H1 (cell line): ENCODE measurements at regions not wholly inside any gene's neighbourhood (a gene's known extent, or its start where the extent isn't known, plus 50 kb on each side); places are given as distances from the start of the nearest gene placed in this dataset.

Source experiments
- CTCF ChIA-PET: fragments of 300-600 bp; sonication (Branson Sonifier 250); formaldehyde crosslinking; loops from one replicate; lab custom pipeline; 2021; ENCODE audit not compliant: partially characterized antibody; lab: Charles Lee
- POLR2A ChIA-PET: fragments of 300-600 bp; sonication (Branson Sonifier 250); formaldehyde crosslinking; loops from one replicate; lab custom pipeline; 2021; ENCODE audit warnings: inconsistent platforms; ENCODE audit not compliant: partially characterized antibody; lab: Charles Lee
- DNase-seq, 2 experiments: peaks; one replicate each; pipeline versions ENCODE4 v3.0.0 to v3.0.0-alpha.2; 2010 to 2022; ENCODE audit warnings: low spot score in 2 of 2, low read depth in 1 of 2, mixed read lengths in 1 of 2
- FAIRE-seq: peaks from 2 replicates; lab custom pipeline; 2011; peaks lifted over from hg19 to GRCh38; lab: Jason Lieb, UNC
- H2AFZ ChIP-seq: 2 replicates; pipeline ENCODE4 v1.8.1; 2012; ENCODE audit warnings: low read length, inconsistent platforms
- H2AK5ac ChIP-seq: 2 replicates; pipeline ENCODE4 v1.6.1; 2013; ENCODE audit warnings: low read depth, low read length
- H2BK120ac ChIP-seq: replicated peaks from 2 replicates; pipeline ENCODE3; 2013; ENCODE audit warnings: low read depth, low read length, inconsistent platforms
- H2BK12ac ChIP-seq: 2 replicates; pipeline ENCODE4 v1.6.1; 2013; ENCODE audit warnings: low read depth, low read length
- H2BK15ac ChIP-seq: 2 replicates; pipeline ENCODE4 v1.6.1; 2013; ENCODE audit warnings: low read length
- H2BK20ac ChIP-seq: 2 replicates; pipeline ENCODE4 v1.6.1; 2013; ENCODE audit warnings: low read length
- H2BK5ac ChIP-seq: 2 replicates; pipeline ENCODE4 v1.6.1; 2013; ENCODE audit warnings: low read depth, low read length
- H3K14ac ChIP-seq: 2 replicates; pipeline ENCODE4 v1.6.1; 2013; ENCODE audit warnings: inconsistent platforms; ENCODE audit not compliant: insufficient read length
- H3K18ac ChIP-seq: 2 replicates; pipeline ENCODE4 v1.6.1; 2013; ENCODE audit warnings: low read length; ENCODE audit errors: extremely low read depth
- H3K23ac ChIP-seq: 2 replicates; pipeline ENCODE4 v1.6.1; 2013; ENCODE audit warnings: inconsistent platforms; ENCODE audit not compliant: insufficient read length
- H3K23me2 ChIP-seq: 2 replicates; pipeline ENCODE4 v1.6.1; 2013; ENCODE audit warnings: low read depth, low read length
- H3K27ac ChIP-seq: 2 replicates; pipeline ENCODE4 v1.6.1; 2011; ENCODE audit warnings: low read depth, low read length, inconsistent platforms
- H3K27me3 ChIP-seq, 4 experiments: replicated peaks in 1 of 4; 1 replicate in 1 of 4; 2 replicates in 3 of 4; pipeline versions ENCODE4 v1.6.1 to v1.8.1; 2011 to 2013; ENCODE audit warnings: low read length in 3 of 4, mild to moderate bottlenecking in 3 of 4, inconsistent platforms in 2 of 4, mixed read lengths in 2 of 4, moderate library complexity in 1 of 4; ENCODE audit not compliant: control insufficient read depth in 3 of 4, insufficient read depth in 3 of 4; ENCODE audit errors: extremely low read depth in 1 of 4
- H3K36me3 ChIP-seq, 4 experiments: 2 replicates each; pipeline versions ENCODE4 v1.6.1 to v1.8.1; 2011 to 2013; ENCODE audit warnings: mild to moderate bottlenecking in 4 of 4, low read length in 3 of 4, moderate library complexity in 2 of 4, control low read depth in 1 of 4, inconsistent platforms in 1 of 4; ENCODE audit not compliant: insufficient read depth in 4 of 4, control insufficient read depth in 2 of 4
- H3K4ac ChIP-seq: replicated peaks from 2 replicates; pipeline ENCODE3; 2013; ENCODE audit warnings: low read length, low read depth, mixed read lengths, inconsistent platforms; ENCODE audit not compliant: insufficient read length
- H3K4me1 ChIP-seq, 4 experiments: replicated peaks in 1 of 4; 1 replicate in 1 of 4; 2 replicates in 3 of 4; pipeline versions ENCODE4 v1.6.1 to v1.8.1; 2011 to 2013; ENCODE audit warnings: low read length in 3 of 4, inconsistent platforms in 2 of 4, mixed read lengths in 1 of 4; ENCODE audit not compliant: insufficient read depth in 4 of 4, control insufficient read depth in 3 of 4
- H3K4me2 ChIP-seq, 2 experiments: 2 replicates each; pipeline versions ENCODE4 v1.6.1 to v1.8.1; 2011 to 2013; ENCODE audit warnings: low read depth in 2 of 2, low read length in 2 of 2, control low read depth in 1 of 2, inconsistent platforms in 1 of 2, mild to moderate bottlenecking in 1 of 2; ENCODE audit not compliant: insufficient read depth in 1 of 2
- H3K4me3 ChIP-seq, 4 experiments: fragments of 200-600, 300-600 bp in 1 of 4; sonication (generic), shearing (Covaris generic), sonication (Bioruptor Twin) in 1 of 4; 2 replicates each; pipeline versions ENCODE4 v1.5.1 to v1.8.1; 2011 to 2016; ENCODE audit warnings: low read length in 4 of 4, low read depth in 3 of 4, control low read depth in 2 of 4, inconsistent platforms in 2 of 4, mild to moderate bottlenecking in 2 of 4, mixed read lengths in 1 of 4, moderate library complexity in 1 of 4; ENCODE audit not compliant: insufficient read depth in 2 of 4; ENCODE audit errors: extremely low read depth in 1 of 4
- H3K56ac ChIP-seq: replicated peaks from 2 replicates; pipeline ENCODE3; 2013; ENCODE audit warnings: low read depth, mild to moderate bottlenecking, mixed read lengths, low read length, inconsistent platforms; ENCODE audit not compliant: insufficient read length
- H3K79me1 ChIP-seq: 2 replicates; pipeline ENCODE4 v1.6.1; 2013; ENCODE audit warnings: low read depth, low read length, control low read depth
- H3K79me2 ChIP-seq, 2 experiments: 2 replicates each; pipeline versions ENCODE4 v1.6.1 to v1.8.1; 2012 to 2013; ENCODE audit warnings: low read length in 2 of 2, mild to moderate bottlenecking in 2 of 2, inconsistent platforms in 1 of 2; ENCODE audit not compliant: insufficient read depth in 2 of 2, control insufficient read depth in 1 of 2
- H3K9ac ChIP-seq, 4 experiments: replicated peaks in 1 of 4; 1 replicate in 1 of 4; 2 replicates in 3 of 4; pipeline versions ENCODE4 v1.6.1 to v1.8.1; 2011 to 2013; ENCODE audit warnings: low read depth in 3 of 4, low read length in 3 of 4, control low read depth in 2 of 4, mild to moderate bottlenecking in 2 of 4, moderate library complexity in 2 of 4, inconsistent platforms in 1 of 4; ENCODE audit errors: extremely low read depth in 1 of 4
- H3K9me3 ChIP-seq, 2 experiments: 2 replicates each; pipeline versions ENCODE4 v1.6.1 to v1.8.1; 2012 to 2013; ENCODE audit warnings: mild to moderate bottlenecking in 2 of 2, moderate library complexity in 2 of 2, control low read depth in 1 of 2, inconsistent platforms in 1 of 2, low read depth in 1 of 2, low read length in 1 of 2, mixed read lengths in 1 of 2; ENCODE audit not compliant: insufficient read depth in 2 of 2
- H4K20me1 ChIP-seq, 2 experiments: replicated peaks in 1 of 2; 2 replicates each; pipeline versions ENCODE3 to v1.8.1; 2011 to 2013; ENCODE audit warnings: inconsistent platforms in 2 of 2, low read length in 2 of 2, mild to moderate bottlenecking in 1 of 2; ENCODE audit not compliant: insufficient read depth in 2 of 2, control insufficient read depth in 1 of 2
- H4K5ac ChIP-seq: 2 replicates; pipeline ENCODE4 v1.6.1; 2013; ENCODE audit warnings: low read length, low read depth, mixed read lengths, inconsistent platforms; ENCODE audit not compliant: insufficient read length
- H4K8ac ChIP-seq: 2 replicates; pipeline ENCODE4 v1.8.0; 2013; ENCODE audit warnings: mild to moderate bottlenecking, moderate library complexity, low read length, inconsistent platforms; ENCODE audit not compliant: insufficient read depth; ENCODE audit errors: extremely low read depth
- H4K91ac ChIP-seq: replicated peaks from 2 replicates; pipeline ENCODE3; 2013; ENCODE audit warnings: low read length, mixed read lengths, inconsistent platforms; ENCODE audit not compliant: insufficient read length
- CBX5 ChIP-seq: fragments of 300-800, 300-1000 bp; sonication (generic); IDR thresholded peaks from 2 replicates; pipeline ENCODE4 v1.7.1; 2016; ENCODE audit warnings: antibody characterized with exemption, low read length, low read depth
- CEBPB ChIP-seq: IDR thresholded peaks from 2 replicates; pipeline ENCODE4 v1.6.1; 2012; ENCODE audit warnings: low read depth, low read length
- GABPA ChIP-seq: IDR thresholded peaks from 2 replicates; pipeline ENCODE4 v1.6.1; 2011; ENCODE audit warnings: mild to moderate bottlenecking, low read length, moderate library complexity, borderline replicate concordance; ENCODE audit not compliant: insufficient read depth
- HDAC2 ChIP-seq, 2 experiments: fragments of 300-600 bp in 1 of 2; sonication (generic) in 1 of 2; IDR thresholded peaks; 2 replicates each; pipeline ENCODE4 v1.6.1; 2011 to 2012; ENCODE audit warnings: low read depth in 2 of 2, low read length in 2 of 2, mild to moderate bottlenecking in 2 of 2, moderate library complexity in 2 of 2, borderline replicate concordance in 1 of 2, inconsistent platforms in 1 of 2
- TAF1 ChIP-seq: IDR thresholded peaks from 2 replicates; pipeline ENCODE4 v1.6.1; 2011; ENCODE audit warnings: mild to moderate bottlenecking, low read depth, low read length
- TEAD4 ChIP-seq: IDR thresholded peaks from 2 replicates; pipeline ENCODE4 v1.6.1; 2012; ENCODE audit warnings: low read depth, low read length, inconsistent platforms, mixed read lengths
- WGBS, 2 experiments: shearing (Covaris generic) in 1 of 2; methylation state at CpG; one replicate each; pipeline versions ENCODE4 v1.1.6 to v1.1.7; 2013 to 2015; ENCODE audit warnings: low lambda C conversion rate in 2 of 2, mixed read lengths in 2 of 2, inconsistent platforms in 1 of 2, low coverage in 1 of 2, missing lambda C conversion rate in 1 of 2; ENCODE audit not compliant: insufficient replicate concordance in 2 of 2, insufficient coverage in 1 of 2, insufficient read length in 1 of 2; ENCODE audit errors: extremely low coverage in 1 of 2, missing lambda C conversion rate in 1 of 2; 5-methylcytosine and 5-hydroxymethylcytosine counted together
- TF ChIP-seq, protein P1 (sequence below): IDR thresholded peaks from 2 replicates; pipeline ENCODE4 v1.6.1; 2012; ENCODE audit warnings: low read length, inconsistent platforms
- TF ChIP-seq, protein P2 (sequence below): IDR thresholded peaks from 2 replicates; pipeline ENCODE4 v1.6.1; 2012; ENCODE audit warnings: inconsistent platforms

DNA sequence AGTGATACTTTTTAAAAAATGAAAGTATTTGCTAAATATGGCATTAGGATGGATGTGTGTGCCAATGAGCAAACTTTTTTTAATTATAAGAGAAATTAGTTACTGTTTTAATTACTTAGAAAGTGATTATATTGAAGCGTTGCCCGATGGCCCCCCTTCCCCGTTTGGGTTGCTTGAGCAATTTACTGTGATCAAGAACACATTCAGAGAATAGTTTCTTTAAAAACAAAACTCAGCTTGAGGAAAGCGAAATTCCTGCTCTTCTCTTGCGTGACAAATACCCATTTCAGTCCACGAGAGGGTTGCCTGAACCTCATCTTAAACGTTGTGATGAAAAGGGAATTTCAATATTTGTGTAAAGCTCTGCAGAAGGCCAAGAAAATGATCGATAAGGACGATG is 234.1 kb downstream of the GATA3 start:
- no peaks in the 10 kb centered on the region for H4K20me1 ChIP-seq
- FAIRE-seq (no peak), DNase-seq (no peak)
- no peak overlapping the region for H4K5ac ChIP-seq
- no peaks in the 10 kb centered on the region for H3K79me1 ChIP-seq
- no peak overlapping the region for H3K4me2 ChIP-seq
- H3K23me2 ChIP-seq = peaks cover 2% of the 10 kb centered on the region; the same call in 1 of the 2 replicates
- CTCF ChIA-PET = interaction anchor here (0.8 to 1.2 kb wide), 2 partner anchors 11 to 12 kb away, joined by 4 to 5 read pairs; no protein-coding TSS in a partner anchor
- H3K23ac ChIP-seq = no peak overlapping the region
- no peak overlapping the region for H2BK120ac ChIP-seq
- H3K4ac ChIP-seq = no peak overlapping the region
- H4K8ac ChIP-seq = no peak overlapping the region
- H3K36me3 ChIP-seq = no peaks in the 10 kb centered on the region
- H3K14ac ChIP-seq = no peak overlapping the region
- TF ChIP-seq CEBPB = no peak
- no peak for TF ChIP-seq TEAD4
- TF ChIP-seq HDAC2 (IDR thresholded peaks at IDR 0.05; ENCODE audit: borderline replicate concordance in 1 of 2, low read depth in 2 of 2, low read length in 2 of 2) = no peak
- TF ChIP-seq, protein P1, sequence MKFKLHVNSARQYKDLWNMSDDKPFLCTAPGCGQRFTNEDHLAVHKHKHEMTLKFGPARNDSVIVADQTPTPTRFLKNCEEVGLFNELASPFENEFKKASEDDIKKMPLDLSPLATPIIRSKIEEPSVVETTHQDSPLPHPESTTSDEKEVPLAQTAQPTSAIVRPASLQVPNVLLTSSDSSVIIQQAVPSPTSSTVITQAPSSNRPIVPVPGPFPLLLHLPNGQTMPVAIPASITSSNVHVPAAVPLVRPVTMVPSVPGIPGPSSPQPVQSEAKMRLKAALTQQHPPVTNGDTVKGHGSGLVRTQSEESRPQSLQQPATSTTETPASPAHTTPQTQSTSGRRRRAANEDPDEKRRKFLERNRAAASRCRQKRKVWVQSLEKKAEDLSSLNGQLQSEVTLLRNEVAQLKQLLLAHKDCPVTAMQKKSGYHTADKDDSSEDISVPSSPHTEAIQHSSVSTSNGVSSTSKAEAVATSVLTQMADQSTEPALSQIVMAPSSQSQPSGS = no peak
- TF ChIP-seq CBX5 = no peak
- no peak for TF ChIP-seq TAF1
- TF ChIP-seq GABPA = no peak
- TF ChIP-seq, protein P2, sequence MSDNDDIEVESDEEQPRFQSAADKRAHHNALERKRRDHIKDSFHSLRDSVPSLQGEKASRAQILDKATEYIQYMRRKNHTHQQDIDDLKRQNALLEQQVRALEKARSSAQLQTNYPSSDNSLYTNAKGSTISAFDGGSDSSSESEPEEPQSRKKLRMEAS = no peak
- no peak overlapping the region for H2BK20ac ChIP-seq
- H3K4me1 ChIP-seq = peaks cover 0 to 10% (median 4%) of the 10 kb centered on the region in 4 experiments; a peak in 3 of 7 replicates
- H2BK15ac ChIP-seq = no peak overlapping the region
- H3K27me3 ChIP-seq = no peaks in the 10 kb centered on the region
- no peak overlapping the region for H2BK12ac ChIP-seq
- H3K18ac ChIP-seq = no peak overlapping the region
- H4K91ac ChIP-seq = no peak overlapping the region
- no peak overlapping the region for H3K9ac ChIP-seq
- no peak overlapping the region for H2BK5ac ChIP-seq
- H3K79me2 ChIP-seq = no peaks in the 10 kb centered on the region
- no peak overlapping the region for H2AFZ ChIP-seq
- H3K9me3 ChIP-seq = no peaks in the 10 kb centered on the region
- 86% methylated on average over 9 of the region's 9 CpGs; no CpG with 5 or more reads in 1 of the 2 experiments for WGBS, 2 experiments
- no peak overlapping the region for H2AK5ac ChIP-seq
- H3K56ac ChIP-seq = no peak overlapping the region
- H3K27ac ChIP-seq = no peak overlapping the region
- no peak overlapping the region for H3K4me3 ChIP-seq
- POLR2A ChIA-PET = interaction anchor here (0.6 to 1.1 kb wide), 2 partner anchors 13 to 225 kb away, joined by 3 read pairs; no protein-coding TSS in a partner anchor
